HG03175 (cell line): ENCODE measurements at regions not wholly inside any gene's neighbourhood (a gene's known extent, or its start where the extent isn't known, plus 50 kb on each side); places are given as distances from the start of the nearest gene placed in this dataset.
"Not testable (repeated sequence)": the region's sequence is repeated elsewhere in the genome, so short reads cannot be mapped to it uniquely, and the experiment has no call there.

Source experiments
- ATAC-seq: cut with Tn5 transposase; IDR thresholded peaks from one replicate; pipeline ENCODE4 v1.9.1; 2021; ENCODE audit warnings: mild to moderate bottlenecking, moderate library complexity; ENCODE audit not compliant: unreplicated experiment

DNA sequence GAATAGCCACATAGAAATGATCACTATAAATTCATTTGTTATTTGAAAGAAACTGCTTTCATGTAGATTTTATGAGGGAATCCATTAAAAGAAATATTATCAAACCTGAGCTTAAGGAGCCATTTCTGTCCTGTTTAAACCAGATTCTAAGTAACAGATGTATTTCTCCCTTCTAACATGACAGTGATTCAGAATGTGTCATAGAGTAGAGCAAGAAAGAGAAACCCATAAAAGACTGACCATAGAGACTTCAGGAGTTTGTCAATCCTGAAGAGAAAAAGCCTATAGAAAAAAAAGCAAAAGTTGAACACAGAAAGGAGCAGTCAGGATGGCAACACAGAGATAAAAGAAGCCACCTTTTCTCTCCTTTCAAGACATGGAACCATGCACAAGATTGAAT is 390.6 kb downstream of the PRIM2 start:
- ATAC-seq, result not testable (repeated sequence)

DNA sequence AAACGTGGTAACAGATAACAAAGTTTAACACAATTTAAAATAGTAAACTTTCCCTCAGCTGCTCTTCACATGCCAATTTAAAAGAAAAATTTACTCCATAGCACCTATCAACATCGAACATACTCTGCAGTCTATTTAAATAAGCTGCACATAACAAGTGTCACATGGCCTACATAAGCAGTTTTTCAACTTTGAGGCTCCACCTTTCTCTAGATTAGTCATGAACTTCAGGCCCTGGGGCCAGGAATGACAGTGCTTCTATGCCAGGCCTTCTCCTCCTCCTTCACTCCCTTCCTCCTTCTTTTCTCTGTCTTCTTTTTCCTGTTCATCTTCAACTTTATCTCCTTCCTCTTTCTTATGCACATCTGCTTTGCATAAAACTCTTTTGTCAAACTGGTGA is 405.1 kb downstream of the PRIM2 start:
- not testable (repeated sequence) for ATAC-seq

GRCh38 chr6:57723815-57724401 is 406.5 kb downstream of the PRIM2 start:
- not testable (repeated sequence) for ATAC-seq

DNA sequence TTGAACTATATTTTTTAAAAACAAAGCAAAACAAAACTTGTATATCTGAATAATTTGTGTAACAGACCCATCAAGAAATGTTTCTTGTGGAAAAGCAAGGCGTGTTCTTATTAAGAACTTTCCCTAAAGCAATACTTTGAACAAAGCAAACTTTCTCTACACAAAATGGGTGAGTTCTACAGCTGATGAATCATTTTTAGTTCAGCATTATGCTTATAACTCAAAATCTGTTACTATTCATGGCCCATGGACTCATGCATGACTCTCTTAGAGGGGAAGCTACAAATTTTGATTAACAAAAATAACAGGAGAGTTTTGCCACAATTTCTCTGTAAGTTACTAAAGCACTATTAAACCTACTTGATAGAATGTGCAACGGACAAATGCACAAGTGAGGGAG is 412.0 kb downstream of the PRIM2 start:
- not testable (repeated sequence) for ATAC-seq

- not testable (repeated sequence) for ATAC-seq
These were observed 413.3 kb downstream of the PRIM2 start for GRCh38 chr6:57730726-57731125.

- ATAC-seq, result not testable (repeated sequence)
These were observed 430.3 kb downstream of the PRIM2 start for GRCh38 chr6:57747716-57748115.

DNA sequence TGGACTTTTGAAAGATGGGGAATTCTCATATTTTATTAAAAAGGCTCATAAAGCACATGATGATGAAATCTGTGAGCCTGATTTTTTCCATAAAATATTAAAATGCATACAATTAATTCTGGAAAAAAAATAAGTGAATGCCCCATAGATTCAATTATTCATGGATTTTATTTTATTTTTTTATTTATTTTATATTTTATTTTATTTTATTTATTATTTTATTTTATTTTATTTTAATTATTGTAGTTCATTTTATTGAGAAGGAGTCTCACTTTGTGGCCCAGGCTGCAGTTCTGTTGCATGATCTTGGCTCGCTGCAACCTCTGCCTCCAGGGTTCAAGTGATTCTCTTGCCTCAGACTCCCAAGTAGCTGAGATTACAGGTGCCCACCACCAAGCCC is 442.4 kb downstream of the PRIM2 start:
- ATAC-seq, result not testable (repeated sequence)

DNA sequence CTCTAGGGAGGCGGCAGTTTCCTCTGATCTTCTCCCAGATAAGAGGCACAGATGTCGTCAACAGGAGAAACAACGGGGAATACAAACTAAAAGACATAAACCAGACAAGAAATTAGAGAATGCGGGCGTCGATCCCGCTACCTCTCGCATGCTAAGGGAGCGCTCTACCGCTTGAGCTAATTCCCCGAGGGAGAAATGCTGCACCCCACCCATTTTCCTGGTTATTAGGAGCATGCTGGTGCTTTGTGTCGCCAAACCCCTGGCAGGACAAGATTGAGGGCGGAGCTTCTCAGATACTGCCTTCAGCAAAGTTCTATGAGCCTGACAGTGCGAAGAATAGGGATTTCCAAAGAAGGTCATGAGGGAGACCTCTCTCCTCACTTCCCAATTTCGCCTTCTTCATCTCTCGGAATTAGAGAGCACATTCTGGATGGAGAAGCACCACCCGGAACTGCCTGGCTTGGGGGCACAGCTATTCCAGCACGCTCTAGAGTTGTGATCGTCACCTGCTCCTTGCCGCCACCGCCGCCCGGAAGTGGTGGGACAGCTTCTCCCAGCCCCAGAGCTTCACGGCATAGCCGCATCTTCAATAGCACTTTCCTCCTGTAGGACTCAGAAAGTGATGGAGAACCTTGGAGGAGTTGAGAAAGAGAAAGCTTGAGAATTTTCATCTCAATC is 475.4 kb downstream of the PRIM2 start:
- not testable (repeated sequence) for ATAC-seq

GRCh38 chr6:57793398-57793762 is 475.9 kb downstream of the PRIM2 start:
- ATAC-seq, result not testable (repeated sequence)

- not testable (repeated sequence) for ATAC-seq
These were observed 482.5 kb downstream of the PRIM2 start for GRCh38 chr6:57799703-57800479.

DNA sequence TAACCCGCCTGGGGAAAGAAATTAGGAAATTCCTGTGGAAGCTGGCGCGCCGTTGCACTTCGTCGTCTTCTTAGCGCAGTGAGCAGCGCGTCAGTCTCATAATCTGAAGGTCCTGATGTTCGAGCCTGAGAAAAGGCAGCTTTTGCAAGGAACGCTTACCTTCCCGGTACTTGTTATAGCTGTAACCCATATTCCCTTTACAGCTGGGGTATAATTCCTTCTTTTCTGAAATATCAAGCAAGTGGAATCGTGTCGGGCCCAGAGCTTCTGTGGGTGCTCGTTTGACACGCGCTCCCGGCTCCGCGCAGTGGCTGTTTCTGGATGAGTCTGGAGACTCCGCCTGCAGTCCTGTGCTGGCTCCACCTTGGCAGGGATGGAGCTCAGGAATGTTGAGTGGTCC is 491.2 kb downstream of the PRIM2 start:
- not testable (repeated sequence) for ATAC-seq

- not testable (repeated sequence) for ATAC-seq
These were observed 492.0 kb downstream of the PRIM2 start for GRCh38 chr6:57809454-57809853.

DNA sequence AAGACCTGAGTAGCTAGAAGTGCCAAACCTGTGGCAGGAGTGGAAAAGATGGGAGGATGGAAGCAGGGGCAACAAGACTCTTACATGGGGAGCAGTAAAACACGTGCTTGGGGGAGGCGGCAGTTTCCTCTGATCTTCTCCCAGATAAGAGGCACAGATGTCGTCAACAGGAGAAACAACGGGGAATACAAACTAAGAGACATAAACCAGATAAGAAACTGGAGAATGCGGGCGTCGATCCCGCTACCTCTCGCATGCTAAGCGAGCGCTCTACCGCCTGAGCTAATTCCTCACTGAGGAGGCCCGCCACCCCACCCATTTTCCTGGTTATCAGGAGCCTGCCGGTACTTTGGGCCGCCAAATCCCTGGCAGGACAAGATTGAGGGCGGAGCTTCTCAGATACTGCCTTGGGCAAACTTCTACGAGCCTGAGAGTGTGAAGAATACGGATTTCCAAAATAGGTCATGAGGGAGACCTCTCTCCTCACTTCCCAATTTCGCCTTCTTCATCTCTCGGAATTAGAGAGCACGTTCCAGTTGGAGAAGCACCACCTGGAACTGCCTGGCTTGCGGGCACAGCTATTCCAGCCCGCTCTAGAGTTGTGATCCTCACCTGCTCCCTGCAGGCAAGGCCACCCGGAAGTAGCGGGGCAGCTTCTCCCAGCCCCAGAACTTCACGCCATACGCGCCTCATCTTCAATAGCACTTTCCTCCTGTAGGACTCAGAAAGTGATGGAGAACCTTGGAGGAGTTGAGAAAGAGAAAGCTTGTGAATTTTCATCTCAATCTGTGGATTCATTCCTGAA is 496.0 kb downstream of the PRIM2 start:
- ATAC-seq, result not testable (repeated sequence)

GRCh38 chr6:57815826-57816225 is 498.4 kb downstream of the PRIM2 start:
- ATAC-seq, result not testable (repeated sequence)

- ATAC-seq, result not testable (repeated sequence)
These were observed 503.9 kb downstream of the PRIM2 start for GRCh38 chr6:57821325-57821724.

GRCh38 chr6:57822448-57822847 is 505.0 kb downstream of the PRIM2 start:
- not testable (repeated sequence) for ATAC-seq

- no peak for ATAC-seq
These were observed 505.5 kb downstream of the PRIM2 start for GRCh38 chr6:57822896-57823358.

GRCh38 chr6:57837622-57838209 is 520.3 kb downstream of the PRIM2 start:
- ATAC-seq, result not testable (repeated sequence)

DNA sequence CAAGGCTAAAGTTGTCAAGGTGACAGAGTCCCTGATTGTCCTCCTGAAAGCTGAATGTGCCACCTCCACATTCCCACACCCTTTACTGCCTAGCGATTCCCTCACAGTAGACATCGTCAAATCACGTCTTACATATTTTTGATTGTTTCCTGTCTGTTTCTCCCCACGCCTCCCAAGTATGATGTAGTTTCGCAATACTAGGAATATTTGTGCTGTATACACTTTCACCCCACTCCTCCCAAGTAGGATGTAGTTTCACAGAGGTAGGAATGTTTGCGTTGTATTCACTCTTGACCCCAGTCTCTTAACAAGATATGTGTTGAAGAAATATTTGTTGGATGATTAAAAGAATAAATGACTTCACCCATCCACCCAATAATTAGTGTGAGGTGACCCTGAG is 524.1 kb downstream of the PRIM2 start:
- not testable (repeated sequence) for ATAC-seq

DNA sequence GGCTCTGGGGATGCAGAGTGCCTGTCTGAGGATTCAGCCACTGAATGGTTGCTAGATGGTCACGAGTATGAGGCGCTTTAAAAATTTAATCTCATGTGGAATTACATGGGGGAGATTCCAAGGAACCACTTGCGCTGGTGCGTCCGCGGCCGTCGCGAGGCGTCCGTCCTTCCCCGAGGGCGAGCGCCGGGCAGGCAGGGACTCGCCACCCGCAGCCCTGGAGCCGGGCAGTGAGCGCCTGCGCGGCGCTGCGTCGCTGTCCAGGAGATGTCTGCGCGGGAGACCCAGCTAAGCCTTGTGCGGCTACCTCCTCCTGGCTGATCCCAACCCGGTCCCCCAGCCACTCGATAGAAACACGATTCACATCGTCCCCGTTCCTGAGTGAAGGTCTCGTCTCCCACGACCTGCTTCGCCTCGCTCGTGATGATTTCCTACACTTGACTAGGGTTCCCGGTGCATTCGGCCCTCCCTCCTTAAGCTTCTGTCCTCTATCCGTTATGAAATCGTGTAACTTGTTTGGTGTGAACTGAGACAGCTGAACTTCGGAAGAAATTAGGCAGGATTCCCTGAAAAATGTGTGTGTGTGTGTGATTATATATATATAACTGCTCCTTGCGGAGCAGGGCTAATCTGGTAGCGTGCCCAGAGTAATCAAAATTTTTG is 536.4 kb downstream of the PRIM2 start:
- ATAC-seq, result not testable (repeated sequence)
